ENCODE measurements at regions not wholly inside any gene's neighbourhood (a gene's known extent, or its start where the extent isn't known, plus 50 kb on each side); places are given as distances from the start of the nearest gene placed in this dataset.

- no peak overlapping the region for H3K27ac ChIP-seq
- DNase-seq (ENCODE audit: low read depth, low spot score) = no peak
- H3K4me3 ChIP-seq = no peak overlapping the region
- no peak for TF ChIP-seq EZH2 (IDR thresholded peaks at IDR 0.05)
- TF ChIP-seq FOXP2 (optimal IDR thresholded peaks at IDR 0.05; ENCODE audit: control extremely low read depth, extremely low read length, insufficient read depth) = no peak
- no peak for TF ChIP-seq POLR2AphosphoS5 (IDR thresholded peaks at IDR 0.05; ENCODE audit: borderline replicate concordance, low read depth, low read length)
- no peaks in the 10 kb centered on the region for H3K9me3 ChIP-seq (ENCODE audit: low read depth, low read length)
- H3K36me3 ChIP-seq (ENCODE audit: insufficient read depth, low read length) = no peaks in the 10 kb centered on the region
- no peak overlapping the region for H3K9ac ChIP-seq (ENCODE audit: insufficient read length)
Observed at GRCh38 chr2:236935083-236935482, 150.6 kb upstream of the COPS8 start.

- H3K9ac ChIP-seq (ENCODE audit: insufficient read length) = no peak overlapping the region
- H3K36me3 ChIP-seq (ENCODE audit: insufficient read depth, low read length) = no peaks in the 10 kb centered on the region
- H3K27ac ChIP-seq = no peak overlapping the region
- TF ChIP-seq FOXP2 (optimal IDR thresholded peaks at IDR 0.05; ENCODE audit: control extremely low read depth, extremely low read length, insufficient read depth) (no peak), EZH2 (IDR thresholded peaks at IDR 0.05) (no peak), POLR2AphosphoS5 (IDR thresholded peaks at IDR 0.05; ENCODE audit: borderline replicate concordance, low read depth, low read length) (no peak)
- H3K4me3 ChIP-seq = no peak overlapping the region
- H3K9me3 ChIP-seq (ENCODE audit: low read depth, low read length) = no peaks in the 10 kb centered on the region
- no peak for DNase-seq (ENCODE audit: low read depth, low spot score)
Observed at GRCh38 chr2:236935631-236936445, 149.9 kb upstream of the COPS8 start.

- H3K9ac ChIP-seq (ENCODE audit: insufficient read length) = no peak overlapping the region
- H3K4me3 ChIP-seq = no peak overlapping the region
- H3K36me3 ChIP-seq (ENCODE audit: insufficient read depth, low read length) = no peaks in the 10 kb centered on the region
- no peaks in the 10 kb centered on the region for H3K9me3 ChIP-seq (ENCODE audit: low read depth, low read length)
- DNase-seq (ENCODE audit: low read depth, low spot score) = no peak
- H3K27ac ChIP-seq = no peak overlapping the region
- TF ChIP-seq FOXP2 (optimal IDR thresholded peaks at IDR 0.05; ENCODE audit: control extremely low read depth, extremely low read length, insufficient read depth) (no peak), EZH2 (IDR thresholded peaks at IDR 0.05) (no peak), POLR2AphosphoS5 (IDR thresholded peaks at IDR 0.05; ENCODE audit: borderline replicate concordance, low read depth, low read length) (no peak)
Observed at GRCh38 chr2:236936446-236936940, 149.2 kb upstream of the COPS8 start.

GRCh38 chr2:236938126-236938525 is 147.6 kb upstream of the COPS8 start:
- no peaks in the 10 kb centered on the region for H3K36me3 ChIP-seq (ENCODE audit: insufficient read depth, low read length)
- H3K9ac ChIP-seq (ENCODE audit: insufficient read length) = no peak overlapping the region
- DNase-seq (ENCODE audit: low read depth, low spot score) = no peak
- no peak overlapping the region for H3K4me3 ChIP-seq
- TF ChIP-seq EZH2 (IDR thresholded peaks at IDR 0.05) = no peak
- no peak for TF ChIP-seq POLR2AphosphoS5 (IDR thresholded peaks at IDR 0.05; ENCODE audit: borderline replicate concordance, low read depth, low read length)
- no peak for TF ChIP-seq FOXP2 (optimal IDR thresholded peaks at IDR 0.05; ENCODE audit: control extremely low read depth, extremely low read length, insufficient read depth)
- no peak overlapping the region for H3K27ac ChIP-seq
- H3K9me3 ChIP-seq (ENCODE audit: low read depth, low read length) = no peaks in the 10 kb centered on the region

GRCh38 chr2:236939271-236939670 is 146.4 kb upstream of the COPS8 start:
- no peaks in the 10 kb centered on the region for H3K36me3 ChIP-seq (ENCODE audit: insufficient read depth, low read length)
- no peak overlapping the region for H3K4me3 ChIP-seq
- no peaks in the 10 kb centered on the region for H3K9me3 ChIP-seq (ENCODE audit: low read depth, low read length)
- TF ChIP-seq POLR2AphosphoS5 (IDR thresholded peaks at IDR 0.05; ENCODE audit: borderline replicate concordance, low read depth, low read length) (no peak), EZH2 (IDR thresholded peaks at IDR 0.05) (no peak), FOXP2 (optimal IDR thresholded peaks at IDR 0.05; ENCODE audit: control extremely low read depth, extremely low read length, insufficient read depth) (no peak)
- no peak for DNase-seq (ENCODE audit: low read depth, low spot score)
- H3K27ac ChIP-seq = no peak overlapping the region
- no peak overlapping the region for H3K9ac ChIP-seq (ENCODE audit: insufficient read length)

- TF ChIP-seq FOXP2 (optimal IDR thresholded peaks at IDR 0.05; ENCODE audit: control extremely low read depth, extremely low read length, insufficient read depth) = no peak
- no peak for TF ChIP-seq POLR2AphosphoS5 (IDR thresholded peaks at IDR 0.05; ENCODE audit: borderline replicate concordance, low read depth, low read length)
- TF ChIP-seq EZH2 (IDR thresholded peaks at IDR 0.05) = no peak
- no peak overlapping the region for H3K27ac ChIP-seq
- H3K9ac ChIP-seq (ENCODE audit: insufficient read length) = no peak overlapping the region
- no peak for DNase-seq (ENCODE audit: low read depth, low spot score)
- no peaks in the 10 kb centered on the region for H3K36me3 ChIP-seq (ENCODE audit: insufficient read depth, low read length)
- no peak overlapping the region for H3K4me3 ChIP-seq
- H3K9me3 ChIP-seq (ENCODE audit: low read depth, low read length) = no peaks in the 10 kb centered on the region
Observed at GRCh38 chr2:236939721-236940231, 145.9 kb upstream of the COPS8 start.

- no peak for DNase-seq (ENCODE audit: low read depth, low spot score)
- Histone ChIP-seq H3K4me3 (no peak overlapping the region), H3K9ac (ENCODE audit: insufficient read length) (no peak overlapping the region), H3K9me3 (ENCODE audit: low read depth, low read length) (no peaks in the 10 kb centered on the region), H3K36me3 (ENCODE audit: insufficient read depth, low read length) (no peaks in the 10 kb centered on the region), H3K27ac (no peak overlapping the region)
- TF ChIP-seq POLR2AphosphoS5 (IDR thresholded peaks at IDR 0.05; ENCODE audit: borderline replicate concordance, low read depth, low read length) (no peak), EZH2 (IDR thresholded peaks at IDR 0.05) (no peak)
Observed at GRCh38 chr2:236940497-236940896, 145.2 kb upstream of the COPS8 start.

- TF ChIP-seq EZH2 (IDR thresholded peaks at IDR 0.05) (no peak), FOXP2 (optimal IDR thresholded peaks at IDR 0.05; ENCODE audit: control extremely low read depth, extremely low read length, insufficient read depth) (no peak), POLR2AphosphoS5 (IDR thresholded peaks at IDR 0.05; ENCODE audit: borderline replicate concordance, low read depth, low read length) (no peak)
- no peak overlapping the region for H3K9ac ChIP-seq (ENCODE audit: insufficient read length)
- DNase-seq (ENCODE audit: low read depth, low spot score) = no peak
- H3K9me3 ChIP-seq (ENCODE audit: low read depth, low read length) = no peaks in the 10 kb centered on the region
- no peak overlapping the region for H3K4me3 ChIP-seq
- no peaks in the 10 kb centered on the region for H3K36me3 ChIP-seq (ENCODE audit: insufficient read depth, low read length)
- H3K27ac ChIP-seq = no peak overlapping the region
Observed at GRCh38 chr2:236940916-236941520, 144.7 kb upstream of the COPS8 start.
